Bronchial epithelial cell (primary cell): ENCODE measurements at regions not wholly inside any gene's neighbourhood (a gene's known extent, or its start where the extent isn't known, plus 50 kb on each side); places are given as distances from the start of the nearest gene placed in this dataset.

Experiments
- DNase-seq: peaks from one replicate; pipeline ENCODE4 v3.0.0-alpha.2; 2010; ENCODE audit warnings: low read depth
- FAIRE-seq: peaks from 2 replicates; lab custom pipeline; 2011; peaks lifted over from hg19 to GRCh38; lab: Jason Lieb, UNC
- H3K27me3 ChIP-seq: 2 replicates; pipeline ENCODE4 v1.5.1; 2011; ENCODE audit warnings: low read length; ENCODE audit not compliant: control insufficient read depth, insufficient read depth
- H3K36me3 ChIP-seq: 2 replicates; pipeline ENCODE4 v1.5.1; 2011; ENCODE audit warnings: low read length; ENCODE audit not compliant: control insufficient read depth, insufficient read depth
- H3K4me3 ChIP-seq: 2 replicates; pipeline ENCODE4 v1.5.1; 2011; ENCODE audit warnings: mild to moderate bottlenecking, low read depth, low read length, control low read depth
- CTCF ChIP-seq: IDR thresholded peaks from 2 replicates; pipeline ENCODE4 v1.5.1; 2011; ENCODE audit warnings: mild to moderate bottlenecking, moderate library complexity, low read length, control low read depth, inconsistent platforms; ENCODE audit not compliant: insufficient read depth, severe bottlenecking

DNA sequence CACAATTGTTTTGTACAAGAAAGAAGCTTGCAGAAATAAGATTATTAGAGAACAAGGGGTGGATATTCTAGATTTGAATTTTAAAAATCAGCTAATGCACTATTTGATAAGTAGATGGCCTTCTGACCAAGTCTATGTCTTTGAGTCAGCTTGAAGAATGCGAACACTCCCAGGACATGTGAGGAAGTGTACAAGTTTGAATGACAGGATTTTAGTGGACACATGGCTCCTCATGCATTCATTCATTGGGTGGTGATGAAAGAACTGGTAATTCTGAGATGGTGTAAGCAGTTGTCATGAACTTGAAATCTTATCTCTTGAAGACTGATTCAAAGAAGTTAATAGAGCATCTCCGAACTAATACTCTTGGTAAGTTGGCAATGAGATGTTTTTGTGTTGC lies 548.2 kb upstream of the CNKSR2 start:
- DNase-seq (peak; percentile 8), FAIRE-seq (no peak)
- H3K27me3 ChIP-seq, result no peaks in the 10 kb centered on the region
- TF ChIP-seq CTCF, result no peak
- no peaks in the 10 kb centered on the region for H3K36me3 ChIP-seq
- no peak overlapping the region for H3K4me3 ChIP-seq

- FAIRE-seq (no peak), DNase-seq (no peak)
- no peak overlapping the region for H3K4me3 ChIP-seq
- TF ChIP-seq CTCF, result no peak
- no peaks in the 10 kb centered on the region for H3K27me3 ChIP-seq
- no peaks in the 10 kb centered on the region for H3K36me3 ChIP-seq
These were observed 537.3 kb upstream of the RPS6KA3 start for GRCh38 chrX:20803971-20804370.

DNA sequence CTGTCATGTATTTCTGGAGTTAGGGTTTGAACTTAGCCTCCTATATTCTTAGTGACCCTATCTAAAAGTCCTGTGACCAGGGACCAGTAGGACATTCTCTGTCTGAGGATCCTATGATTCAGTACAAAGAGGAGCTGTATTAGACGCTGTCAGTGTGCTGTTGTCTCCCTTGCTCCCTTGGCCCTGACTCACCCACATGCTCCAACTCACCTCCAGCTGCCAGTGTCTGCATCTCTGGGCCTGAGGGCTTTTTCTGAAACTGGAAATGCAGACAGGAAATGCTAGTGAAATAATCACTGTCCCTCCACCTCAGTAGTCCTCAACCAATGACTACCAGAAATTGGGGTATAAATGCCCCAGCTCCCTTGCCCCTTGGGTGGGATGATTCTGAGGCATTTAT lies 535.3 kb upstream of the RPS6KA3 start:
- FAIRE-seq, result no peak
- TF ChIP-seq CTCF, result no peak
- peak; percentile 73 for DNase-seq

DNA sequence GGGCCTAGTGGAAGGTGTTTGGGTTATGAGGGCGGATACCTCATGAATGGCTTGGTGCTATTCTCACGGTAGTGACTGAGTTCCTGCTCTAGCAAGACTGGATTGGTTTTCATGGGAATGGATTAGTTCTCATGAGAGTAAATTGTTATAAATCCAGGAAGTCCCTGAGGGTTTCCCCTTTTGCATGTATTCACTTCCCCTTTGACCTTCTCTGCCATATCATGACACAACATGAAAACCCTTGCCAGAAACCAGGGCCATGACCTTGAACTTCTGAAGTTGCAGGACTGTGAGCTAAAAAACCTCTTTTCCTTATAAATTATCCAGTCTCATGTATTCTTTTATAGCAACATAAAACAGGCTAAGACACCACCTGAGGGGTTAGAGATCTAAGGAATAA lies 529.7 kb upstream of the RPS6KA3 start:
- no peaks in the 10 kb centered on the region for H3K27me3 ChIP-seq
- no peak overlapping the region for H3K4me3 ChIP-seq
- TF ChIP-seq CTCF, result no peak
- no peak for DNase-seq
- H3K36me3 ChIP-seq, result no peaks in the 10 kb centered on the region
- no peak for FAIRE-seq

More for the DNA sequence above, 535.3 kb upstream of the RPS6KA3 start:
- Histone ChIP-seq H3K27me3 (no peaks in the 10 kb centered on the region), H3K4me3 (no peak overlapping the region), H3K36me3 (no peaks in the 10 kb centered on the region)

DNA sequence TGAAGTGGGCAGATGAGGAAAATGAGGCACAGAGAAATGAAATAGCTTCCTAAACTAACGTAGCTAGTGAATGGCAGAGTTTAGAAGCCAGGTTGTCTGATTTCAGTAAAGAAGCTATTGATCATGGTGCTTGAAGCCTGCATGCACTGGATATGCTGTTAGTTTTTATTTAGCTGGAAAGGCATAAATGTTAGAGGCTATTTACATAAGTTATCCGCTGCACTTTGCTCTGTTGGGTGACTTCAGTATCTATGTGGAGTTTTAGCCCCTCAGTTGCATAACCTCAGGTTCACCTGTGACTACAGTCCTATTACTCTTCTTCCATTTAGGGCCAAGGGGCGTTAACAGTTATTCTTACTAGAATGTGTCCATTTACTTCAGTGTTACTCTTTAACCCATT lies 522.4 kb upstream of the RPS6KA3 start:
- no peak for FAIRE-seq
- no peaks in the 10 kb centered on the region for H3K27me3 ChIP-seq
- H3K36me3 ChIP-seq, result no peaks in the 10 kb centered on the region
- DNase-seq, result no peak
- no peak overlapping the region for H3K4me3 ChIP-seq
- no peak for TF ChIP-seq CTCF

- FAIRE-seq (no peak), DNase-seq (no peak)
- H3K4me3 ChIP-seq, result no peak overlapping the region
- H3K36me3 ChIP-seq, result no peaks in the 10 kb centered on the region
- TF ChIP-seq CTCF, result no peak
- H3K27me3 ChIP-seq, result no peaks in the 10 kb centered on the region
These were observed 500.6 kb upstream of the RPS6KA3 start for GRCh38 chrX:20767346-20767745.
